HG03460 (cell line): ENCODE measurements at regions not wholly inside any gene's neighbourhood (a gene's known extent, or its start where the extent isn't known, plus 50 kb on each side); places are given as distances from the start of the nearest gene placed in this dataset.
"Not testable (repeated sequence)": the region's sequence is repeated elsewhere in the genome, so short reads cannot be mapped to it uniquely, and the experiment has no call there.

Experiments
- ATAC-seq: cut with Tn5 transposase; IDR thresholded peaks from one replicate; pipeline ENCODE4 v1.9.1; 2021; ENCODE audit not compliant: unreplicated experiment

DNA sequence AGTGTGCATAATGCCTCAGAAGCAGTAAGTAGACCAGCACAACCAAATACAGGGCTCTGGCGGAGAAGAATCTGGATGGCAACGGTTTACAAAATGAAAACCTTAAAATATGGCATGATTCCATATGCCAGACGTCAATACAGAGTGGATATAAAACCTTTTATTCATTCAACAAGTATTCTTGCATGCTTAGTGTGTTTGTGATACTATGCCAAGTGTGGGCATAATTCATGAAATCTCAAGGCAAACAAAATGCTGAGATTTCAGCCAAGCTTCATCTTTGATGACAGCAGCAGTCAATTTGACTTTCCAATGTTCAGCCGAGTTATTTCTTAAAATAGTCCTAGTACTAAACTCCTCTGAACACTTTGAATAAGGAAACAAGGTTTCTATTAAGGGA is 119.4 kb downstream of the CD24 start:
- ATAC-seq: no peak

DNA sequence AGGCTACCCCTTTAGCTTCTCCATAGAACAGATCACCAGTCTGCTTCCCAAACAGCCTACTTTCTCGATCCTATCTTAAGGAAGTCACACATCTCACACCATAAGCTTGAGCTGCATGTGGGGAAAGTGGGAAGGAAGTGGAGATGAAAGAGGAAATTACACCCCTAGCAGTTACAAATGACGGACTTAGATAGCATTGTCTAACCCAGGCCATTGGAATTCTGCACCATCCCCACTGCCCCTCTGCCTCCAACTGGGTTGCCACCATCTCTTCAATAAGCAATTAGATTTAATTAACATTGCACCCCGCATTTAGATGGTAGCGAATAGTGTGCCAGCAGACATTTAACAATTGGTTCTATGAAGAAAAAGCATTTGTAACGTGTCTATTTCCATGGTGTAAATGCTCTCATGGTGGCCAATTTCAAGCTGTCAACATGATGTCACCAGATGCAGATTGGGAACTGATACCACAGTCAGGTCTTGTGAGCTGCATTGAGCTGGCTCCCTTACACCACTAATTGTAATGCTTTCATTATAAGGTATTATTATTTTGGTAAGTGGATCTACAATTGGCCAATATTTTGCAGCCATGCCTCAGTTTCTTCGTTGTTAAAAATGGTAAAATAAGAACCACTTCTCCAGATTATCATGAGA is 124.7 kb downstream of the CD24 start:
- ATAC-seq: no peak

DNA sequence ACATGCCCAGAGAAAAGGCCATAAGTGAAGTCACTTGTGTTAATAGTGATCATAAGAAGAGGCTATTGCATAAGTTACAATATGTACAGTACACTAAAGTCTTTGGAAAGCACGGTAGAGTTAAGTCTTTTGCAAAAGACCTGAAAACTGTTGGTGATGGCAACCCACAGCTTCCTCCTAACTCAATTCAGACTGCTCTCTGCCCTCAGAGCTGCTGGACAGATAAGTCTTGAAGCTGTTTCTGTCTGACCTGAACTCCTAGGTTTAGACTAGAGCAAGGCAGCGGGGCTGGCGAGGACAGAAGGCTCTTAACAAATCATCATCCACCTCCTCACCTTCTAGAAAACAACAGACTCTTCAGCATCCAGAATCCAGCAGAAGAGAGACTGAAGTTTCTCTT is 125.4 kb downstream of the CD24 start:
- ATAC-seq: no peak

DNA sequence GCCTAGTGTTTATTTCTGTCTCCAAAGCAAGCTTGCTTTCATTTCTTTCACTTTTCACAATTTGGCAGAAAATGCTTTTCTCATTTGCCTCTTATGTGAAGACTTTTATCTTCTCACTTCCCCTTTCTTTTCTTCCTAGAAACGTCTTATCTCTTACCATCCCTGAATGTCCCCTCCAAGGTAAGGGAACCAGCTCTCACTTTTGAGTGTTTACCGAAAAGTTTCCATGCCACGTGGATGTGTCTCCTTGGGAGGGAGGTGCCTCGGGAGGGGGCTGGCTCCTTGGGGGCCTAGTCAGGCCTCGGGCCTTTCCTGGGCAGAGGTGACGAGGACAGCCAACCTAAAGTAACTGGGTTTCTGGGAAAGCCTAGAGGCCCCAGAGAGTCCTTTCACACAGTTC is 127.4 kb downstream of the CD24 start:
- ATAC-seq: no peak

DNA sequence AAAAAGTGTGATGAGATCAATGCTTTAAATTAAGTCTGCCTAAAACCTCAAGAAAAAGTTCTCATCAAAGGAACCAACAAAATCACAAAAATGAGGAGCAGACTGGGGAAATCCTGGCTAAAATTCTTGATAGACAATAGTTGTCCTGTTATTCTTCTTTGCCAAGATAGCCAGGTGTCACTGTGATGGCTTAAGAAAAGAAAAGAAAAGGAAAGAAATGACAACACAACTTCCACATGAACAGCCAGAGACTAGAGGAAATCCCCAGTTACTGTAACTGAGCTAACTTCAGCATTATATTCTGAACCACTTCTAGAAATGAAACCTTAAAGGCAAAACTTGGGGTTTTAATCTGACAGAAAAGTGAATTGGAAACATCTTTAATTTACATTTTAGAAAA is 129.6 kb downstream of the CD24 start:
- ATAC-seq: peak; percentile 71

DNA sequence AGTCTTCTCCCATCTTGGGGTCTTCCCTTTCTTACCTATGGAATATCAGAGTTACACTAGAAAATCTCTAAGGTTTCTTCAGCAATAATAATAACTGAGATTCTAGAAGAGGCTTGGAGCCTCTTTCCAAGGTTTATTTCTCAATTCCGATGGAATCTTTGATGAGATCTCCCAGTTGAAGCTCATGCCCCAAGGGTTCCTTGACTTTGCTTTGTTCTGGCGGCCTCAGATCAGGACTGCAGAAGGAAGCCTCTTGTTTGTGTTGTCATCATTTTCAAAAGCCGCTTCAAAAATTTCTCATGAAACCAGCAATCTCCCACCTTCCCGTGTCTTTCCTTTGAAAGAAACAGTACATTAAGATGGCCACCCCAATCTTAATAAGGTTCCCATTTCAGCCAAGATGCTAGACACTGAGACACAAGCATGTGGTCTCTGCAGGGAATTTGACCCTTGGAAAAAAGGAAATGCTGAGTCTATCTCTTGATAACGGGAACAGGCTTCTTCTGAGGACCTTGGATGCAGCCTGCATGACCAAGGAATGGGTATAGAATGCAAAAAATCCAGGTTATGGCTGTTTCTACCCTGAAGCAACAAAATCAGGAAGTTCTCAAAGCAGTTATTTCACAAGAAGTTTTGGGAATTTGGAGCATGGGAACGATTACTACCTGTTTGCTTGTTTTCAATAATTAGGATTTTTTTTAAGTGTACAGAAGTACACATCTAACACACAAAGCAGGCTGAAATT is 141.6 kb downstream of the CD24 start:
- no peak for ATAC-seq

DNA sequence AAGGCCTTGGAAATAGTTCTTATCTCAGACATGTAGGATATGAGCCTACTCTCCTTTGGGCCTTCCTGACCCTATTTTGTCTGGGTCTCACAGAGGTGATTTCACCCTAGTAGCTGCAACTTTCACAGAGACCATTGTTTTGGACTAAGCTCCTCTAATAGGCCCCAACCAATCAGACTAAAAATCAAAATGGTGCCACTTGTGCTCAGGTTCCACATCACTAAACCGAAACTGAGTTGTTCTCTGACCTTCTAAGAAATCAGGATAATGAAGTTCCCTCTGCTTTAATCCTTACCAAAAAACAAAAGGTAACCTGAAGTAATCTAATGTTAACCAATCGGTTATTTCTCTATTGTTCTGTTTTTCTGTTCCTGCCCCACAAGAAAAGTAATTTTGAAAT is 143.6 kb downstream of the CD24 start:
- no peak for ATAC-seq

DNA sequence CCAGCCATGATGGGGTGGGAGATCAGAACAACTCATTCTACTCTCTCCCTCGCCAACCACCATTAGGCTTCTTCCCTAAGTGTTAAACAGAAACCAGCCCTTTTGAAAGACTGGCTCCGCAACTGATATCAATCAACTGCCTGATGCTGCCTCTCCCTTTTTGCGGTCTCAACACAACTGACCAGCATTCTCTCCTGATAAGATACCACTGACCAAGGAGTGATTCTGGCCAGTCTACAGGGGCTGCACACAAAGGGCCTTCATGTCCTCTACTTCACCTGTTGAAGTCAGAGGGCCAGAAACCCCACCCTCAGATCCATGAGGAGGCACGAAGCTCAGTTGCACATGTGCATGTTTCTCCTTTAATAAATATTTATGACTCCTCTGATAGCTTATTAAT is 145.1 kb downstream of the CD24 start:
- no peak for ATAC-seq

DNA sequence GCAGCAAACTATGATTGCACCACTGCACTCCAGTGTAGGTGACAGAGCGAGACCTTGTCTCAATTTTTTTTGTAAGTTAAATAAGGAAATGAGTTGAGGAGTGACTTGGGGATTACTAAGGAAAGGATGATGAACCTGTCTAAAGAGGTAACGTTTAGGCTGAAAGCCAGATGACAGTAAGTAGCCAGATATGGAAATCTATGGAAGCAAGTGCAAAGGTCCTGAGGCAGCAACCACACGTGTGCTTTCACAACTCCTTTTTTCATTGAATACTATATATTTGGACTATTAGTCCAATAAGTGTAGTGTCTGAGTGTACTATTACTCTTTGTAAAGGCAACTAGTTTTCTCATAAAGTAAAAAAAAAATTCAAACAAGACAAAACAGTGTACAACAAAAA is 147.4 kb downstream of the CD24 start:
- ATAC-seq: no peak

DNA sequence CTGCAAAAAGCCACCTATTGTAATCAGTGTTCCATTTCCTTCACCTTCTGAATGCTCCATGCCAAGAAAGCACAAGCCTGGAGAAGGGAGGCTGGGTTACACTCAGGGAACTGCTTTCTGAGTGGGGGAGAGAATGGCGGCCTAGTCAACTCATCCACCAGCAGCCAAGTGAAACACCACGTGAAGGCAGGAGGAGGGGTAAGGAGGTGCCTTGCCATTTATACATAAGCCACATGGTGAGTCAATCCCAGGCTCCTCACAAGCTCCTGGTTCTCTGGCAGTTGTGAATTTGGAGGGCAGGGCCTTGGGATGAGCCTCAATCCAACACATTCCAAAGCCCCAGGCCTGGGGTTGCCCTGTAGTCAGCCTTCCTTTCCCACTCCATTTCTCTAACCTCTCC is 149.4 kb downstream of the CD24 start:
- ATAC-seq: no peak

DNA sequence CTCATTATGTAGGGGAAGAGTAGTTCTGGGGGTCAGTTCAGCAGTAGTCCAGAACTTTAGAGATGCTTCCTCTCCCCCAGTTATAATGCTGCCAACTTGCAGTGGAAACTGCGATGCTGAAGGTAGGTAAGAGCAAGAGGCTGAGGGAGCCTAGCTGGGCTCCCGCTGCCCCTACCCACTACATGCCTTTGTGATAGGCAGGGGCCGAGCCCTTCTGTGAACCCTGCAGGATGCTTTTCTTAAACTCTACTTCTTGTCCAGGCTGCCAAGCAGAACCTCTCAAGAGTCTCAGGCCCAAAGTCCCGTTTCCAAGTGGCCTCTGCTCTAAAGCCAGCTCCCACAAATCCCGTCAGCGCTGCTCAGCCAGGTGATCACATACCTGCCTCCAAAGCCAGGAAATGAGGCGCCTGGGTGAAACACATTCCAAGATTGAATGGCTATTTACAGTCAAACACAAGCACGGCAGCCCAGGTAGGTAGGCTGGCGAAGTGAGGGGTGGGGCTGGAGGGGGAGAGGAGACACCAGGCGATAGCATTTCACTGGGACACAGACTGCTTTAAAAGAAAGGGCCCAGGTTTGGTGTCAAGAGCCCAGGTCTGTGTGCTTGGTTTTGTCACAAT is 150.7 kb downstream of the CD24 start:
- no peak for ATAC-seq

DNA sequence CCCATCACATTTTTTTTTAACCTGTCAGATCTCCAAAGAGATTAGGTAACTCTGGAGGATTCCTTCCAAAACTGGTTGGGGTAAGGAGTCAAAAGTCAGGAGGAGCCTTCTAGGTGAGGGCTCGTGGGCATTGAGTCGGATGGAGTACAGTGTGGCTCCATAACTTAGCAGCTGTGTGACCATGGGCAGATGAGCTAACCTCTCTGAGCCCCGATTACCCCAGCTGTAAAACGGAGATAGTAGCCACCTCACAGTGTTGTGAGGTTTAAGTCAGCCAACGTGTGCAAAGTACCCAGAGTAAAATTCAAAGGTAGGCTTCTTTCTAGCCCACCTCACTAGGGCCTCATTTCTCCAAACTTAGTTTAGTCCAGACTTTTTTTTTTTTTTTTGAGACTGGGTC is 151.5 kb downstream of the CD24 start:
- no peak for ATAC-seq

DNA sequence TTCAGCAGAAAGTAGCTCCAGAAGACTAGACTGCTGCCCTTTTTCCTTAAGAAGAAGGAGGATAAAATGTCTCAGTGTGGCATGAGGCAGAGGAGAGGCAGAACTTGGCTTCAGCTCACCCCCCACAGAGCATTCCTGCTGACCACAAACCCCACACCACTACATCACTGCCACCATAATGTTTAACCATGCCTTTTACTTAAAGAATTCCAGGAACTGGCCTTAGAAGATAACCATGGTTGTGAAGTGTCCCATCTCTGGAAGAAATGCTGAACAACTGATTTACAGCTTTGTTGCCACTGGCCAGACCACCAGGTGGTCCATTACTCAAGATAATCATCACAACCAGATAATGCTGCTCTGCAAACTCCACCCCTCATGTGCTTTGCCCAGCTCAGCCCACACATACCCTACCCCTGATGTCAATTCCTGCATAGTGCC is 154.1 kb downstream of the CD24 start:
- ATAC-seq: no peak

DNA sequence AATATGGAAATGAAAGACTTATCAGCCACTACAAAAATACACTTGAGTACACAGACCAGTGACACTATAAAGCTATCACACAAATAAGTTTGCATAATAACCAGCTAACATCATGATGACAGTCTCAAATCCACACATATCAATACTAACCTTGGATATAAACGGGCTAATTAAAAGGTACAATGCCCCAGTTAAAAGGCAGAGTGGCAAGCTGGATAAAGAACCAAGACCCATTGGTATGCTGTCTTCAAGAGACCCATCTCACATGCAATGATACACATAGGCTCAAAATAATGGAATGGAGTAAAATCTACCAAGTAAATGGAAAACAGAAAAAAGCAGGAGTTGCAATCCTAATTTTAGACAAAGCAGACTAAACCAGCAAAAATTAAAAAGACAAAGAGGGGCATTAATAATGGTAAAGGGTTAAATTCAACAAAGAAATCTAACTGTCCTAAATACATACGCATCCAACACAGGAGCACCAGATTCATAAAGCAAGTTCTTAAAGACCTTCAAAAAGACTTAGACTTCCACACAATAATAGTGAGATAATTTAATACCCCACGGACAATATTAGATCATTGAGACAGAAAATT is 163.3 kb downstream of the CD24 start:
- no peak for ATAC-seq

DNA sequence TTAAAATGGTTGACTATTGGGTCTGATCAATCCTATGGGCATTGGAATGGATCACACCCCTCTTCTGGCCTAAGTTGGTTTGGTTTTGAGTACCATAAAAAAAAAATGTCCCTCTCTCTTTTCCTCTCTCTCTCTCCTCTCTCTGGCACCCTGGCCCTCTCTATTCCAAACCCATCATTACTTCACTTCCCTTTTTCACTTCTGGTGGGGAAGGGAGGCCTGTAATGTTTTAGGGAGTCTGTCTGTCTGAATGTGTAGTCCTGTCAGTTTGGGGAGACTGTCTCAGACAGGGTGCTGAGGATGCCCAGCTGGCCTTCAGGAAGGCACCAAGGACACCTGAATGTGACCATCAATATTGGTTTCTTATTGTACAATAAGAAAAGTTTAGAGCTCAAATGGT is 165.8 kb downstream of the CD24 start:
- no peak for ATAC-seq

DNA sequence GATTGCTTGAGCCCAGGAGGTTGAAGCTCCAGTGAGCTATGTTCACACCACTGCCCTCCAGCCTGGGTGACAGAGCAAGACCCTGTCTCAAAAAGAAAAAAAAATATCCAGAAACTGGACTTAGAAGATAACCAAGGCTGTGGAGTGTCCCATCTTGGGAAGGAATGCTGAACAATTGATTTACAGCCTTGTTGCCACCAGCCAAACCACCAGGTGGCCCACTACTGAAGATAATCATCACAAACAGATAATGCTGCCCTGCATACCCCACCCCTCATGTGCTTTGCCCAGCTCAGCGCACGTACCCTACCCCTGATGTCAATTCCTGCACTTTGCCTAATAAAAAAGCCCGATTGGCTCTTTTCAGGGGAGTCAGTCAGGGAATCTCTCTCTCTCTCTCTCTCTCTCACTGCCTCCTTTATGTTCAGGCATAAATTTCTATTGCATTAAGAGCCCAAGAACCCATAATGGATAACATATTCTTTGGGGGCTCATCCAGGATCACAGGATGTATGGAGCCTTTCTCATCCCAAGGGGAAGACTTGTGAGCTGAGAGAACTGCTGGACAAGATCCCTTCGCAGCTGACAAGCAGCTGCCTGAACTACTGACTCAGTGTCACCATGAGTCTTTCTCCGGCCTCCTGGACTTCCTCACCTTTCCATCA is 166.4 kb downstream of the CD24 start:
- ATAC-seq: no peak

DNA sequence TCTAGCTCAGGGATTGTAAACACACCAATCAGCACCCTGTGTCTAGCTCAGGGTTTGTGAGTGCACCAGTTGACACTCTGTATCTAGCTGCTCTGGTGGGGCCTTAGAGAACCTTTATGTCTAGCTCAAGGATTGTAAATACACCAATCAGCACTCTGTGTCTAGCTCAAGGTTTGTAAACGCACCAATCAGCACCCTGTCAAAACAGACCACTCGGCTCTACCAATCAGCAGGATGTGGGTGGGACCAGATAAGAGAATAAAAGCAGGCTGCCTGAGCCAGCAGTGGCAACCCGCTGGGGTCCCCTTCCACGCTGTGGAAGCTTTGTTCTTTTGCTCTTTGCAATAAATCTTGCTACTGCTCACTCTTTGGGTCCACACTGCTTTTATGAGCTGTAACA is 168.3 kb downstream of the CD24 start:
- ATAC-seq: not testable (repeated sequence)

DNA sequence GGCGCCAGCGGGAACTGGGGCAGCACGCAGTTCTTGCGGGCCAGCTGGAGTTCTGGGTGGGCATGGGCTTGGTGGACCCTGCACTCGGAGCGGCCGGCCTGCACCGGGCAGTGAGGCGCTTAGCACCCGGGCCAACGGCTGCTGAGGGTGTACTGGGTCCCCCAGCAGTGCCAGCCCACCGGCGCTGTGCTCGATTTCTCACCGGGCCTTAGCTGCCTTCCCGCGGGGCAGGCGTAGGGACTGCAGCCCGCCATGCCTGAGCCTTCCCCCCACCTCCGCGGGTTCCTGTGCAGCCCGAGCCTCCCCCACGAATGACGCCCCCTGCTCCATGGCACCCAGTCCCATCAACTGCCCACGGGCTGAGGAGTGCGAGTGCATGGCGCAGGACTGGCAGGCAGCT is 168.8 kb downstream of the CD24 start:
- no peak for ATAC-seq

DNA sequence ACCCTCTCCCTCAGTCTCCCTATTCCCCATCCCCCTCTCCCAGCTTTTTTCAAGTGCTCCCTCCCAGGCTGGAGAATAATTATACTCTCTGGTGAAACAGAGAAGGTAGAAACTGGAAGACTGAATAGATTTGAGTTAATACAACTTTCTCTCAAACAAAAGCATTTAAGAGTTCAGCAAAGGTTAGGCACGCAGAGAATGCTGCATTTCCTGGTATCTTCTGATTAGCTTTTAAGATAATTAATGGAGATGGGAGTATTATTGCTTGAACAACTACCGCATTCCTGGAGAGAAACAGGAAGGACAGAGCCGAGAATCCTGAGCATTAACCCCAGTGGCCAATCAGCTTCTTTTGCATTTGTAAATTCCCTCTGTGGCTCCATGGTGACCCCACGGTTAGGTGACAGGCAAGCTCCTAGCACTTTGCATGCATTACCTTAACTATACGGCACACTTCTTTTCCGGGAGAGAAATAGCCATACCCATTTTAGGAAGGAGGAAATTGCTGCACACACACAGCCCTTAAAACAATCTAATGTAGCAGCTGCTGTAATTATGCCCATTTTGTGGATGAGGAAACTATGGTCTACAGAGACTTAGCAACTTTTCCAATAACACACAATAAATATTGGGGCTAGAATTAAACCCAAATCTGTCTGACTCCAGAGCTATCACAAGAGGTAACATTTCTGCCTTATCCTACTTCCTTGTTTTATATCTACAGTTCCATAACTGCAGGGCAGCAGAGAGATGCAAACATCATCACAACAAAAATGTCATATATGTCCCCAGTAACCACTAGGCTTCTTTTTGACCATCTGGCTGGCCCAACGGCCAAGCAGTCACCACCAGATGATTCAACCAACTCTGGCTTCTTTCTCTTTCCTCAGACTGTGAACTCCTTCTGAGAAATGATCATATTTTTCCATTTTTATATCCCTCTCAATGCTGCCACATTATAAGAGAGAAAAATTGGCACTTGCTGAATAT is 169.9 kb downstream of the CD24 start:
- ATAC-seq: no peak

DNA sequence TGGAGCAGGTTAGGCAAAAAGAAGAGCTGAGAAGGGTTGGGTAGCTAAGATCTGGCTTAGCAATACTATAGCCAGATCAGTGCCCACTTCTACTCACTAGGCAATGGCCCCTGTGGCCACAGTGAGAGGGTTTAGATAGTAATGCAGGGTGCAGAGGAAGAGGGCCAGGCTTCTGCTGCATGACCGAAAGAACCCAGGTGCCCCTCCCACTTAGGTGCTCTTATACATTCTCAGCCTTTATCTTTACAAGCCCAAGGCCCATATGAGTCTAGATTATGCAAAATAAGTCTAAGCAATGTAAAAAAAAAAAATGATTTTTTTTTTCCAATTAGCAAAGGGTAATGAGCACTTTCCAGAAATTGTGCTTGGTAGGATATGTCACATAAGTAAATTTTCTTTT is 171.3 kb downstream of the CD24 start:
- no peak for ATAC-seq
